GM12891 (cell line): ENCODE measurements at regions not wholly inside any gene's neighbourhood (a gene's known extent, or its start where the extent isn't known, plus 50 kb on each side); places are given as distances from the start of the nearest gene placed in this dataset.

ENCODE experiments used
- DNase-seq: peaks from one replicate; pipeline ENCODE4 v3.0.0; 2011; ENCODE audit warnings: low spot score; ENCODE audit not compliant: insufficient read length
- FAIRE-seq: peaks from 2 replicates; lab custom pipeline; 2011; peaks lifted over from hg19 to GRCh38; lab: Jason Lieb, UNC
- PAX5 ChIP-seq: IDR thresholded peaks from 2 replicates; pipeline ENCODE4 v1.6.1; 2011; ENCODE audit warnings: low read length, moderate library complexity, mild to moderate bottlenecking; ENCODE audit not compliant: insufficient read depth, severe bottlenecking
- POLR2A ChIP-seq: IDR thresholded peaks from 2 replicates; pipeline ENCODE4 v1.6.1; 2011; ENCODE audit warnings: low read depth, low read length, control low read depth
- POLR2AphosphoS5 ChIP-seq: IDR thresholded peaks from 2 replicates; pipeline ENCODE4 v1.6.1; 2011; ENCODE audit warnings: low read depth, low read length, control low read depth
- POU2F2 ChIP-seq: IDR thresholded peaks from 2 replicates; pipeline ENCODE4 v1.6.1; 2011; ENCODE audit warnings: low read depth, mild to moderate bottlenecking, control low read depth, low read length, moderate library complexity
- SPI1 ChIP-seq: IDR thresholded peaks from 2 replicates; pipeline ENCODE4 v1.6.1; 2011; ENCODE audit warnings: low read depth, low read length, control low read depth
- TAF1 ChIP-seq: IDR thresholded peaks from 2 replicates; pipeline ENCODE4 v1.6.1; 2011; ENCODE audit warnings: low read depth, low read length, control low read depth

- no peak for TF ChIP-seq SPI1
- no peak for TF ChIP-seq TAF1
- TF ChIP-seq POLR2AphosphoS5, result no peak
- TF ChIP-seq POU2F2, result no peak
- no peak for TF ChIP-seq PAX5
- no peak for TF ChIP-seq POLR2A
- DNase-seq (no peak), FAIRE-seq (no peak)
These were observed 160.2 kb downstream of the CYYR1 start for GRCh38 chr21:26412885-26413284.

- DNase-seq, result no peak
- FAIRE-seq, result no peak
- no peak for TF ChIP-seq POU2F2
- TF ChIP-seq PAX5, result no peak
- no peak for TF ChIP-seq TAF1
- no peak for TF ChIP-seq POLR2AphosphoS5
- TF ChIP-seq POLR2A, result no peak
- TF ChIP-seq SPI1, result no peak
These were observed 163.4 kb downstream of the CYYR1 start for GRCh38 chr21:26409735-26410134.

GRCh38 chr21:26408511-26408910 lies 164.6 kb downstream of the CYYR1 start:
- no peak for TF ChIP-seq SPI1
- TF ChIP-seq POU2F2, result no peak
- no peak for TF ChIP-seq POLR2A
- no peak for TF ChIP-seq PAX5
- TF ChIP-seq POLR2AphosphoS5, result no peak
- no peak for TF ChIP-seq TAF1
- no peak for FAIRE-seq

DNA sequence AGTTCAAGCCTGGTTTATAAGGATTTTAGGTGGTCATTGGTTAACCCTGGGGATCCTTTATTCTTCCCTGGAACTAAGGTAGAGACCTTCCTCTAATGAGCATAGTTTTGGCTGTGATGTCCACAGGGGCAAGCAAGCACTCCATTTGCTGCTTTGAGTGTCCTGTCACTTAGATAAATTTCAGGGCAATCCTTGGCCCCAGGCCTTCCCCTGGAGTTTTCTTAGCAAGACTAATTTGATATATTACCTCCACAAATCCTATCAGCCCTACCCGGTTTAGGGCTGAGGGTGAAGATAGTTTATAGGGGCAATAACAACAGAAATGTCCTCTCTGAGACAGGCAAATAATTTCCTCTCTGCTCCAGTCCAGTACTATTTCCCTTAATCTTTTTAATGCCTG lies 166.6 kb downstream of the CYYR1 start:
- no peak for FAIRE-seq
- TF ChIP-seq TAF1 (no peak), POLR2AphosphoS5 (no peak), PAX5 (no peak), SPI1 (no peak), POLR2A (no peak), POU2F2 (no peak)
- no peak for DNase-seq

More at GRCh38 chr21:26408511-26408910, 164.6 kb downstream of the CYYR1 start:
- DNase-seq, result no peak

GRCh38 chr21:26405735-26406361 lies 167.2 kb downstream of the CYYR1 start:
- DNase-seq, result no peak
- no peak for FAIRE-seq

GRCh38 chr21:26405071-26405470 lies 168.0 kb downstream of the CYYR1 start:
- FAIRE-seq (no peak), DNase-seq (no peak)
- no peak for TF ChIP-seq POLR2A
- TF ChIP-seq POLR2AphosphoS5, result no peak
- TF ChIP-seq PAX5, result no peak
- TF ChIP-seq POU2F2, result no peak
- TF ChIP-seq SPI1, result no peak
- no peak for TF ChIP-seq TAF1

More at GRCh38 chr21:26405735-26406361, 167.2 kb downstream of the CYYR1 start:
- TF ChIP-seq SPI1, result no peak
- TF ChIP-seq POLR2A, result no peak
- TF ChIP-seq PAX5, result no peak
- no peak for TF ChIP-seq POLR2AphosphoS5
- TF ChIP-seq TAF1, result no peak
- TF ChIP-seq POU2F2, result no peak

DNA sequence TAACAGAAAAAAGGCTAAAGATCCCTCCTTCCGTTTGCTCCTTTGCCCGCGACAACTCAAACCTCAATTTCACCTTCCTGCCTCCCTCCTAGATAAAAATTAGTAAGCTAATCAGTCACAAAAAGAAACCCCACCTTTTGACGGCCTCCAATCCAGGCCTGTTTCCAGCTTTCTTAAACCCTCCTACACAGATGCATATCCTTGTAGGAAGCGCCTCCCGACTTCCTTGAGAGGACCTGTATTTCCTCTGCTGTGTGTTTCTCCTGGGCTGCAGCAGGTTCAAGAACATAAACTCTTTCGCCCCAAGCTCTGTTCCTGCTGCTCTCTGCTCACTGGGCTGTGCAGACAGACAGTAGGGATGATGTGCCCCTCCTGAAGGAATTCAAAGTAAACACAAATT lies 168.8 kb downstream of the CYYR1 start:
- no peak for TF ChIP-seq SPI1
- TF ChIP-seq TAF1, result no peak
- TF ChIP-seq PAX5, result no peak
- TF ChIP-seq POU2F2, result no peak
- no peak for TF ChIP-seq POLR2AphosphoS5
- no peak for TF ChIP-seq POLR2A
- FAIRE-seq, result no peak
- no peak for DNase-seq

GRCh38 chr21:26403321-26403720 lies 169.8 kb downstream of the CYYR1 start:
- DNase-seq, result no peak

GRCh38 chr21:26397545-26397944 lies 175.5 kb downstream of the CYYR1 start:
- DNase-seq (no peak), FAIRE-seq (no peak)
- TF ChIP-seq POU2F2 (no peak), TAF1 (no peak), SPI1 (no peak), PAX5 (no peak), POLR2A (no peak), POLR2AphosphoS5 (no peak)

More at GRCh38 chr21:26403321-26403720, 169.8 kb downstream of the CYYR1 start:
- TF ChIP-seq POLR2AphosphoS5 (no peak), TAF1 (no peak), POU2F2 (no peak), SPI1 (no peak), POLR2A (no peak), PAX5 (no peak)
- no peak for FAIRE-seq

DNA sequence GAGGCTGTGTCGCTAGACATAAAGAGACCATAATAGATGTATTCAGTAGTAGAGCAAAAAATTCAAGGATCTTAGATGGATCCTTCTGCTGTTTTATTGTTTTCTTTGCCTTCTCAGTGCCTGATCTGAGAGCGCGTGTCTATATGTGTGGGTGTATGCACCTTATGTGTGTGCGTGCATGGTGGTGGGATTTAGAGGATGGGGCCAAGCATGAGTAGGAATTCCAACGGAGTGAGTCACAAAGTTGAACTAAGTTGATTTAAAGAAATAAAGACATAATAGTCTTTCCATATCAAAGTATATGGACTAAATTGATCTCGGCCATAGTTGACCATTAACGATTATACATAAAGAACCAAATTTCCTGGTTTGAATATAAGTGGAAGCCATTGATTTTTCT lies 178.7 kb downstream of the CYYR1 start:
- no peak for DNase-seq

More for the DNA sequence above, 178.7 kb downstream of the CYYR1 start:
- no peak for FAIRE-seq
- TF ChIP-seq POLR2AphosphoS5 (no peak), POLR2A (no peak)
